Tibial nerve (tissue), 3 donors: ENCODE measurements at regions not wholly inside any gene's neighbourhood (a gene's known extent, or its start where the extent isn't known, plus 50 kb on each side); places are given as distances from the start of the nearest gene placed in this dataset.

Experiments used
- POLR2A ChIP-seq, 2 donors: fragments of 450-650 bp; IDR thresholded peaks; one replicate each; pipeline ENCODE4 v1.6.1; 2017; ENCODE audit warnings: antibody characterized with exemption in 2 of 2, mild to moderate bottlenecking in 2 of 2, moderate library complexity in 2 of 2
- TF ChIP-seq, protein P1 (sequence below), 5 experiments: fragments of 200-600 bp in 3 of 5; fragments of 450-650 bp in 2 of 5; sonication (generic) in 3 of 5; IDR thresholded peaks; one replicate each; pipeline ENCODE4 v1.5.1; 2016 to 2019; ENCODE audit warnings: antibody characterized with exemption in 5 of 5, mild to moderate bottlenecking in 3 of 5, moderate library complexity in 2 of 5

GRCh38 chr1:223011505-223011856, 131.6 kb downstream of the TLR5 start:
- TF ChIP-seq, protein P1, sequence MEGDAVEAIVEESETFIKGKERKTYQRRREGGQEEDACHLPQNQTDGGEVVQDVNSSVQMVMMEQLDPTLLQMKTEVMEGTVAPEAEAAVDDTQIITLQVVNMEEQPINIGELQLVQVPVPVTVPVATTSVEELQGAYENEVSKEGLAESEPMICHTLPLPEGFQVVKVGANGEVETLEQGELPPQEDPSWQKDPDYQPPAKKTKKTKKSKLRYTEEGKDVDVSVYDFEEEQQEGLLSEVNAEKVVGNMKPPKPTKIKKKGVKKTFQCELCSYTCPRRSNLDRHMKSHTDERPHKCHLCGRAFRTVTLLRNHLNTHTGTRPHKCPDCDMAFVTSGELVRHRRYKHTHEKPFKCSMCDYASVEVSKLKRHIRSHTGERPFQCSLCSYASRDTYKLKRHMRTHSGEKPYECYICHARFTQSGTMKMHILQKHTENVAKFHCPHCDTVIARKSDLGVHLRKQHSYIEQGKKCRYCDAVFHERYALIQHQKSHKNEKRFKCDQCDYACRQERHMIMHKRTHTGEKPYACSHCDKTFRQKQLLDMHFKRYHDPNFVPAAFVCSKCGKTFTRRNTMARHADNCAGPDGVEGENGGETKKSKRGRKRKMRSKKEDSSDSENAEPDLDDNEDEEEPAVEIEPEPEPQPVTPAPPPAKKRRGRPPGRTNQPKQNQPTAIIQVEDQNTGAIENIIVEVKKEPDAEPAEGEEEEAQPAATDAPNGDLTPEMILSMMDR (IDR thresholded peaks at IDR 0.05) = no peak
- TF ChIP-seq POLR2A (IDR thresholded peaks at IDR 0.05) = no peak
